ENCODE measurements at regions not wholly inside any gene's neighbourhood (a gene's known extent, or its start where the extent isn't known, plus 50 kb on each side); places are given as distances from the start of the nearest gene placed in this dataset.

DNA sequence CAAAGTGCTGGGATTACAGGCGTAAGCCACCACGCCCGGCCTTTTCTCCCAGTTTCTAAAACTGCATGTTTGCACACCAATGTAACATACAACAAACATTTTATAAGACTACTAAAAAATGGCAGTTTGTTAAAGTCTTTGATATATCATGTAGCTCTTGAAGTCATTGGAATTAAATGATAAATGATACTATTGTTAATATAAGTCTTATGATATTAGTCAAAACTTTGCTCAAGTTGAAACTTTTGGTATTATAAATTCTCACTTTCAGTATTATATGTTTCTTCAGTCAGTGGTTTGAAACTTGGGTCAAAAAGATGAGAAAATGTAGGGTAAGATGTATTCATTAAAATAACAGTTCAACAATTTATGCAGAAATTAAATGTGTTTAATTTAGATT lies 117.6 kb upstream of the TBL1XR1 start:
- DNase-seq (ENCODE audit: low read depth), result no peak
- no peak overlapping the region for H3K4me3 ChIP-seq (replicated peaks; ENCODE audit: low read depth, low read length)
- TF ChIP-seq, protein P1, sequence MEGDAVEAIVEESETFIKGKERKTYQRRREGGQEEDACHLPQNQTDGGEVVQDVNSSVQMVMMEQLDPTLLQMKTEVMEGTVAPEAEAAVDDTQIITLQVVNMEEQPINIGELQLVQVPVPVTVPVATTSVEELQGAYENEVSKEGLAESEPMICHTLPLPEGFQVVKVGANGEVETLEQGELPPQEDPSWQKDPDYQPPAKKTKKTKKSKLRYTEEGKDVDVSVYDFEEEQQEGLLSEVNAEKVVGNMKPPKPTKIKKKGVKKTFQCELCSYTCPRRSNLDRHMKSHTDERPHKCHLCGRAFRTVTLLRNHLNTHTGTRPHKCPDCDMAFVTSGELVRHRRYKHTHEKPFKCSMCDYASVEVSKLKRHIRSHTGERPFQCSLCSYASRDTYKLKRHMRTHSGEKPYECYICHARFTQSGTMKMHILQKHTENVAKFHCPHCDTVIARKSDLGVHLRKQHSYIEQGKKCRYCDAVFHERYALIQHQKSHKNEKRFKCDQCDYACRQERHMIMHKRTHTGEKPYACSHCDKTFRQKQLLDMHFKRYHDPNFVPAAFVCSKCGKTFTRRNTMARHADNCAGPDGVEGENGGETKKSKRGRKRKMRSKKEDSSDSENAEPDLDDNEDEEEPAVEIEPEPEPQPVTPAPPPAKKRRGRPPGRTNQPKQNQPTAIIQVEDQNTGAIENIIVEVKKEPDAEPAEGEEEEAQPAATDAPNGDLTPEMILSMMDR (IDR thresholded peaks at IDR 0.05; ENCODE audit: low read length, missing control alignments), result no peak

- TF ChIP-seq, protein P1 (IDR thresholded peaks at IDR 0.05; ENCODE audit: low read length, missing control alignments), result no peak
- DNase-seq (ENCODE audit: low read depth), result no peak
Measured at GRCh38 chr3:177317247-177317646, 120.0 kb upstream of the TBL1XR1 start.

GRCh38 chr3:177318559-177318958 lies 121.3 kb upstream of the TBL1XR1 start:
- TF ChIP-seq, protein P1 (IDR thresholded peaks at IDR 0.05; ENCODE audit: low read length, missing control alignments), result no peak
- DNase-seq (ENCODE audit: low read depth), result no peak
- H3K4me3 ChIP-seq (replicated peaks; ENCODE audit: low read depth, low read length), result no peak overlapping the region

More at GRCh38 chr3:177317247-177317646, 120.0 kb upstream of the TBL1XR1 start:
- H3K4me3 ChIP-seq (replicated peaks; ENCODE audit: low read depth, low read length), result no peak overlapping the region

- peak; percentile 58 for DNase-seq (ENCODE audit: low read depth)
- H3K4me3 ChIP-seq (replicated peaks; ENCODE audit: low read depth, low read length), result no peak overlapping the region
- TF ChIP-seq, protein P1 (IDR thresholded peaks at IDR 0.05; ENCODE audit: low read length, missing control alignments), result no peak
Measured at GRCh38 chr3:177320765-177321247, 123.5 kb upstream of the TBL1XR1 start.

- DNase-seq (ENCODE audit: low read depth), result no peak
- H3K4me3 ChIP-seq (replicated peaks; ENCODE audit: low read depth, low read length), result no peak overlapping the region
- TF ChIP-seq, protein P1 (IDR thresholded peaks at IDR 0.05; ENCODE audit: low read length, missing control alignments), result no peak
Measured at GRCh38 chr3:177321819-177322218, 124.5 kb upstream of the TBL1XR1 start.

DNA sequence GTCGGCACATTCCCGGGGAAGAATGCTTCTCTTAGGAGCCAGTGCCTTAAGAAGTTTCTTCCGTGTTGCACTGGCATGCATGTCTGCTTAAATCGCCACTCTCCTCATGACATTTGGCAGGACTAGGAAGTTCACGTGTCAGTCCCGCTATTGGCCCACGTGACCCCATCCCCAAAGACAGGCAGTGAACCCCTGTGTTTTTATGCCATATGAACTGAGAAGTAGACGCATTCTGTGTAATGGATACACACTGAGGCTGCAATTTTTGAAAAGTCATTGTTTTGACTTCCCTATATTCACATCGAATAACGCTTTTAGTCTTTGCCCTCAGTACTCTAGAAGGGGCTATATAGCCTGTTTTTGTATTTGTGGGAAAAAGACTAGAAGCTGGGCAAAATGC lies 125.6 kb upstream of the TBL1XR1 start:
- H3K4me3 ChIP-seq (replicated peaks; ENCODE audit: low read depth, low read length), result no peak overlapping the region
- TF ChIP-seq, protein P1 (IDR thresholded peaks at IDR 0.05; ENCODE audit: low read length, missing control alignments), result no peak
- DNase-seq (ENCODE audit: low read depth), result no peak

DNA sequence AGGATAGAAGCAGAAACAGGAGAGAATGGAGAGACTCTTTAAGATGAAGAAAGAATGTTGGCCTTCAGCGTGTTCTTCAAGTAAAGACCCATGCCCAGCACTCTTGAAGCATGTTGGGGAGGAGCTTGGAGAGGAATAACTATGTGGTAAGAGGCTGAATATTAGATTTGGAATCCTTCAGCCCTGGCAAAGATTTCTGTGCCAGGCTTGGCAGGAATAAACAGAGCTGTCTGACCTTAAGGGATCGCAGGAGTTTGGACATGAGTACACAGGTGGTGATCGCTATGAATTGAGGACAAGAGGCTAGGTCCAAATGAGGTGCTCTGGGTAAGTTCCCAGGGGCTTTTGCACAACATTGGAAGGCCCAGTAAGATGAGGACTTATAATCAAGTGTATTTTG lies 132.6 kb upstream of the TBL1XR1 start:
- no peak for DNase-seq (ENCODE audit: low read depth)
- H3K4me3 ChIP-seq (replicated peaks; ENCODE audit: low read depth, low read length), result no peak overlapping the region
- TF ChIP-seq, protein P1 (IDR thresholded peaks at IDR 0.05; ENCODE audit: low read length, missing control alignments), result no peak

Data from fibroblast of pulmonary artery (primary cell).